Upper lobe of right lung (tissue), 1 donor: ENCODE measurements at regions not wholly inside any gene's neighbourhood (a gene's known extent, or its start where the extent isn't known, plus 50 kb on each side); places are given as distances from the start of the nearest gene placed in this dataset.

Experiments
- ATAC-seq: fragments of 200-7000 bp; cut with Tn5 transposase; one replicate; pipeline ENCODE4 v1.9.1; 2020; ENCODE audit warnings: mild to moderate bottlenecking, moderate library complexity
- DNase-seq: peaks from one replicate; pipeline ENCODE4 v3.0.0-alpha.2; 2020
- H3K27ac ChIP-seq: fragments of 200-600 bp; one replicate; pipeline ENCODE4 v1.8.0; 2022
- H3K27me3 ChIP-seq: fragments of 200-600 bp; one replicate; pipeline ENCODE4 v1.8.0; 2022; ENCODE audit warnings: mild to moderate bottlenecking
- H3K36me3 ChIP-seq: fragments of 200-600 bp; one replicate; pipeline ENCODE4 v1.8.0; 2022
- H3K4me1 ChIP-seq: fragments of 200-600 bp; one replicate; pipeline ENCODE4 v1.8.0; 2022
- H3K4me3 ChIP-seq: fragments of 200-600 bp; one replicate; pipeline ENCODE4 v1.8.0; 2022; ENCODE audit warnings: mild to moderate bottlenecking
- H3K9me3 ChIP-seq: fragments of 200-600 bp; one replicate; pipeline ENCODE4 v1.8.0; 2022
- intact Hi-C: fragments of 100-400 bp; cut with DNase I; formaldehyde crosslinking; loops from one replicate; pipeline ENCODE4 v1.11.0; 2022
- TF ChIP-seq, protein P1 (sequence below): fragments of 200-600 bp; IDR thresholded peaks from one replicate; pipeline ENCODE4 v1.8.0; 2022; ENCODE audit warnings: antibody characterized with exemption
- donor health status: DM: no; HTN: yes; CAD: no; lungs with severe emphysema.

- Histone ChIP-seq H3K4me3 (no peak overlapping the region), H3K27me3 (no peaks in the 10 kb centered on the region), H3K36me3 (no peaks in the 10 kb centered on the region), H3K9me3 (no peaks in the 10 kb centered on the region), H3K27ac (no peak overlapping the region), H3K4me1 (no peaks in the 10 kb centered on the region)
- TF ChIP-seq, protein P1, sequence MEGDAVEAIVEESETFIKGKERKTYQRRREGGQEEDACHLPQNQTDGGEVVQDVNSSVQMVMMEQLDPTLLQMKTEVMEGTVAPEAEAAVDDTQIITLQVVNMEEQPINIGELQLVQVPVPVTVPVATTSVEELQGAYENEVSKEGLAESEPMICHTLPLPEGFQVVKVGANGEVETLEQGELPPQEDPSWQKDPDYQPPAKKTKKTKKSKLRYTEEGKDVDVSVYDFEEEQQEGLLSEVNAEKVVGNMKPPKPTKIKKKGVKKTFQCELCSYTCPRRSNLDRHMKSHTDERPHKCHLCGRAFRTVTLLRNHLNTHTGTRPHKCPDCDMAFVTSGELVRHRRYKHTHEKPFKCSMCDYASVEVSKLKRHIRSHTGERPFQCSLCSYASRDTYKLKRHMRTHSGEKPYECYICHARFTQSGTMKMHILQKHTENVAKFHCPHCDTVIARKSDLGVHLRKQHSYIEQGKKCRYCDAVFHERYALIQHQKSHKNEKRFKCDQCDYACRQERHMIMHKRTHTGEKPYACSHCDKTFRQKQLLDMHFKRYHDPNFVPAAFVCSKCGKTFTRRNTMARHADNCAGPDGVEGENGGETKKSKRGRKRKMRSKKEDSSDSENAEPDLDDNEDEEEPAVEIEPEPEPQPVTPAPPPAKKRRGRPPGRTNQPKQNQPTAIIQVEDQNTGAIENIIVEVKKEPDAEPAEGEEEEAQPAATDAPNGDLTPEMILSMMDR = no peak
- DNase-seq (no peak), ATAC-seq (no peak)
- intact Hi-C loops = no loop called here
These were observed 265.1 kb upstream of the PRDM1 start for GRCh38 chr6:105821027-105821426.

- H3K4me3 ChIP-seq = no peak overlapping the region
These were observed 266.4 kb upstream of the PRDM1 start for GRCh38 chr6:105819745-105820144.

DNA sequence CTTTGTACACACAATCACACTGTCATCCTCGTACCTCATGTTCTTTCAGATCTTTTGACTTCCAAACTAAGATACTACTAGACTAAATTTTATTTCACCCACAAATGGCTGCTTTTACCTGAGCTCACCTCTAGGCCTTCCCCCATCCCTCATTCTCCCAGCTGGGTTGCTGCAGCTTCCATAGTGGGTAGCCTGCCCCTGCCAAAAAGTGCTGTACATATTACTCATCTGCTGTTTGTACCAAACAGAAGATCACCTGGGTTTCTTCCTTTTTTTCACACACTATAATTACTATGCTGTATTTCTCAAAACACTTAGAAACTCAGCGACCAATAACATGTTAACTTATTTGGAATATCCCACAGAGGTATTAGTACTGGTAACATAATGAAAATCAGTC lies 267.6 kb upstream of the PRDM1 start:
- ATAC-seq (no peak), DNase-seq (no peak)
- intact Hi-C loops = no loop called here
- TF ChIP-seq, protein P1 = no peak
- no peaks in the 10 kb centered on the region for H3K9me3 ChIP-seq
- no peaks in the 10 kb centered on the region for H3K4me1 ChIP-seq
- no peak overlapping the region for H3K4me3 ChIP-seq
- no peaks in the 10 kb centered on the region for H3K36me3 ChIP-seq
- no peak overlapping the region for H3K27ac ChIP-seq
- no peaks in the 10 kb centered on the region for H3K27me3 ChIP-seq

More at GRCh38 chr6:105819745-105820144, 266.4 kb upstream of the PRDM1 start:
- DNase-seq = no peak
- Histone ChIP-seq H3K4me1 (no peaks in the 10 kb centered on the region), H3K9me3 (no peaks in the 10 kb centered on the region), H3K27me3 (no peaks in the 10 kb centered on the region), H3K27ac (no peak overlapping the region), H3K36me3 (no peaks in the 10 kb centered on the region)
- ATAC-seq = peak; percentile 68
- TF ChIP-seq, protein P1 = no peak
- intact Hi-C loops = no loop called here

DNA sequence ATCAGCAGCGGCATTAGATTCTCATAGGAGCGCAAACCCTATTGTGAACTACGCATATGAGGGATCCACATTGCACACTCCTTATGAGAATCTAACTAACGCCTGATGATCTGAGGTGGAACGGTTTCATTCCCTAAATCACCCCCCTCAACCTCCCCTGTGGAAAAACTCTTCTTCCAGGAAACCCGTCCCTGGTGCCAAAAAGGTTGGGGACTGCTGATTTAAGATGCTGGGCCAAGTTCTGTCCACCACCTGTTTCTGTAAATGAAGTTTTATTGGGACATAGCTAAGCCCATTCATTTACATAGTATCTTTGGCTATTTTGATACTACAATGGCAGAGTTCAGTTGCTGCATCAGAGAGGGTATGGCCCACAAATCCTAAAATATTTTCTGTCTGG lies 268.2 kb upstream of the PRDM1 start:
- no peaks in the 10 kb centered on the region for H3K36me3 ChIP-seq
- H3K4me3 ChIP-seq = no peak overlapping the region
- H3K27me3 ChIP-seq = no peaks in the 10 kb centered on the region
- TF ChIP-seq, protein P1 = no peak
- H3K9me3 ChIP-seq = no peaks in the 10 kb centered on the region
- H3K4me1 ChIP-seq = no peaks in the 10 kb centered on the region
- no peak for DNase-seq
- no peak for ATAC-seq
- H3K27ac ChIP-seq = no peak overlapping the region
- intact Hi-C loops = no loop called here

DNA sequence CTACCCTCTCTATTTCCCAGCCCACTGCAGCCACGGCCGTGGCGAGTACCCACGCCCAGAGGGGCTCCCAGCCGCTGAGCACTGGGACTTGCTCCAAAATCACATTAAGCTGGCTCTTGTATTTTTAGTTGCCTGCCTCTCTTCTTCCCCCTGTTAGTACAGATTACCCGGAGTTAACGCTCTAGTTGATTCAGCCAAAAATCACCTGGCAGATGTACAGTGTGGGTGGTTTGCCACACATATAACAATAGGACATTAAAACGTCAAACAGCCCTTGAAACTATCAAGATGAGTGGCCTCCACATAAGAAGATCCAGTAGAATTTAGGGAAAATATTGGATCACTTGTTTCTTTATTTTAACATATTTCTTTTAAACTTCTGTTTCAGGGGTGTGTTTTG lies 268.8 kb upstream of the PRDM1 start:
- intact Hi-C loops = no loop called here
- no peaks in the 10 kb centered on the region for H3K27me3 ChIP-seq
- ATAC-seq (no peak), DNase-seq (no peak)
- H3K4me3 ChIP-seq = no peak overlapping the region
- no peaks in the 10 kb centered on the region for H3K9me3 ChIP-seq
- no peak overlapping the region for H3K27ac ChIP-seq
- TF ChIP-seq, protein P1 = no peak
- no peaks in the 10 kb centered on the region for H3K36me3 ChIP-seq
- no peaks in the 10 kb centered on the region for H3K4me1 ChIP-seq

DNA sequence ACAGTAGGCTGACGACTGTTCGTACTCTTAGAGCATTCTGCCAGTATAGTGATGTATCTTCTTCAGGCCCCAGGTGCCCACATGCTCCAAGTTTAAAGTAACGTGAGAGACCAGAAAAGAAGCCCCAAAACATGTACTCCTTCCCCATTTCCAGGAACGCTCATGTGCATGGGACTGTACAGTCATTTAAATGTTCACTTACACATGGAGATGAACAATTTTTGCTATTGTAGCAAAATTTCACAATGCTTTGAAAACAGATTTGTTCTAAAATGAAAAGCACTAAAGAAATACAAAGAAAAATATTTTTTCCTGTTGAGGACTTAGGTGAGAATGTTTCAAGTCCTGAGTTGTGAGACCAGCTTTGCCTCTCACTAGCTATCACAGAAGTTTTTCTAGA lies 269.3 kb upstream of the PRDM1 start:
- no peak overlapping the region for H3K27ac ChIP-seq
- H3K36me3 ChIP-seq = no peaks in the 10 kb centered on the region
- intact Hi-C loops = no loop called here
- DNase-seq = no peak
- H3K4me3 ChIP-seq = no peak overlapping the region
- H3K4me1 ChIP-seq = no peaks in the 10 kb centered on the region
- peaks cover 2% of the 10 kb centered on the region for H3K27me3 ChIP-seq
- ATAC-seq = no peak
- H3K9me3 ChIP-seq = no peaks in the 10 kb centered on the region
- TF ChIP-seq, protein P1 = no peak
